HG03342 (cell line): ENCODE measurements at regions not wholly inside any gene's neighbourhood (a gene's known extent, or its start where the extent isn't known, plus 50 kb on each side); places are given as distances from the start of the nearest gene placed in this dataset.
"Not testable (repeated sequence)": the region's sequence is repeated elsewhere in the genome, so short reads cannot be mapped to it uniquely, and the experiment has no call there.

Experiments
- ATAC-seq: cut with Tn5 transposase; IDR thresholded peaks from one replicate; pipeline ENCODE4 v1.9.1; 2021; ENCODE audit warnings: mild to moderate bottlenecking, moderate library complexity; ENCODE audit not compliant: unreplicated experiment

DNA sequence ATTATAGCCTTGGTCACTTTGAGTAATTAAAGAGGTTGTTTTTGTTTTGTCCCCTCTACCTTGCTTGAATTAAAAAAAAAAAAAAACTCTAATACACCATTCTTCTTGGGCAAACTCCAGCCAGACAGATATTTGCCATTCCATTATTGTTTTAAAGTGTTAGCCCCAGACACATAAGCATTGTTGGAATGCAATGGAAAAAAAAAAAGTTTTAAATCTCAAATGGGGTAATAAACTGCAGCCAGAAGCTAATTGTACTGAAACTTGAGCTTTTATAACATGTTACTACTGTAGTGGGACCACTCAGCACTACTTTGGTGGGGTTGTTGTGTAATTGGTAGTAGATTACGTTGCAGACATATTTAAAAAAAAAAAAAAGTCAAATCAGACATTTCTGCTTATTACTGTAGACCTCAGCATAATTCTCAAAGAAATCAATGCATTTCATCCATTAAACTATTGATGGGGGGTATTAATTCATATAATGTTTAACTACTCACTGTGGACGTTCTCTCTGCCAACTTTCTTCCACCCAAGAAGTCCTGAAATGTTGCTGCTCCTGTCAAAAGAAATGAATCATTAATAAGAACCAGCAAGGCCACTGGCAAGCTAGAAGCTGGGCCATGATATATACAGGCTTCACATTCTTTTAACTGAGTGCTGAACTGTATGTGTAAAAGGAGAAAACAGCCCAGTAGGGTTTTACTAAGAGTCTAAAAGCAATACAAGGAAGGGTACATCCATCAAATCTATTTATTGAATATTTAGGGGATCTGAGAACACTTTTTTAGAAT lies 626.6 kb upstream of the SOX9 start:
- no peak for ATAC-seq

DNA sequence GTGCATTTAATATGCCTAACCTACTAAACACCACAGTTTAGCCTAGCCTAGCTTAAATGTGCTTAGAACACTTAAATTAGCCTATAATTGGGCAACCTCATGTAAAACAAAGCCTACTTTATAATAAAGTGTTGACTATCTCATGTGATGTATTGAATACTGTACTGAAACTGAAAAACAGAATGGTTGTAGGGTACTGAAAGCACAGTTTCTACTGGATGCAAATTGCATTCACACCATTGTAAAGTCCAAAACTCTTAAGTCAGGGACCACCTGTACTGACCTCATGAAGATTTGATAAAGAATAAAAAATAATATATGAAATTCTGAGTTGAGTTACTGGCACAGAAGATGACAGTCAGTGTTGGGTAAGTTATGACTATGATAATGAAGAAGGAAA lies 625.4 kb upstream of the SOX9 start:
- no peak for ATAC-seq

DNA sequence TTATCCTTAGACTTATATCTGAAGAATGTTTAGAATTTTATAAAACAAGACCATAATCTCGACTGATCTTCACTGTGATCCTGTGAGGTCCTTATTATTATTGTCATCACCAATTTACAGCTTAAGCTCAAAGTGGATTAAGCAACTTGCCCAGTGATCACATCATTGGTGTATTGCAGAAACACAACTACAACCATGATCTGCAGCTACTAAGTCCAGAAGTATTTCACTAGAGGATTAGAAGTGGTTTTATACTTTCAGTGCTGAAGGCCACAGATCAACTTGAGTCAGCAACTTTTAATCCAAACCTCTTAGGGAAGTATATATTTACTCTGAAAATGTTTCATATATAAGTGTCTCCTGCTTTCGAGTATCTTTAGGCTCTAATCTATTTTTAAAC lies 624.3 kb upstream of the SOX9 start:
- ATAC-seq, result no peak

DNA sequence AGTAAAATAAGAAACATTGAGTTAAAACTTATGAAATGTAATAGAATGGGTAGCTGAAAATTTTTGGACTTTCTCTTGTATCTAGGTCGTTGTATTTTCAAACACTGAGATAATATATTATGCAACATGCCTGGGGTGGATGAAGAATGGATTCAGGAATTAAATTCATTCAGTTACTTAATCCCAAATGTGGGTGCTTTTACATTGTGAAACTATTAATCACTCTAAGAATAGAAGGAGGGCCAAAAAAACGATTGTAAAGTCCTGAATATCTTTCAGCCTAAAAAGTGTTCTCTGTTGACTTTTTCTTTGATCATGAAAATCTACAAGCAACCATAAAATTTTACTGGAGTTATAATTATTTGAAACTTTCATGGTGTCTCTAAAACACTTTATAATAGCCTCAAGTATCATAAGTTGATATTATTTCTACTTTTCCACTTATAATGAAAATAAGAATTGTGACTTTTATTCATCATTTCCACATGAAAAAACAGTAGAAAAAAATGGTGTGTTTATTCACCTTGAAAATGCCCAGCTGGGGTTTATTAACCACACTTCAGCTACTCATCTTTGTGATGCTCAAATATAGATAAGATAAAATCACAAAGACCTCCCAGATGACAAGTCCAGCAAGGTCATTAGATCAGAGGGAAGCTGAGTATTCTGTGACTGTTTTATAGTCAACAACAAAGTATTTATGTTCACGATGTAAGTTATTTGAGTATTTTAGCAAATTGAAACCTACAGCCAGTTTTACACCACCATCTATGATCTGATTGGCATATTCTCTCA lies 619.9 kb upstream of the SOX9 start:
- ATAC-seq, result no peak

DNA sequence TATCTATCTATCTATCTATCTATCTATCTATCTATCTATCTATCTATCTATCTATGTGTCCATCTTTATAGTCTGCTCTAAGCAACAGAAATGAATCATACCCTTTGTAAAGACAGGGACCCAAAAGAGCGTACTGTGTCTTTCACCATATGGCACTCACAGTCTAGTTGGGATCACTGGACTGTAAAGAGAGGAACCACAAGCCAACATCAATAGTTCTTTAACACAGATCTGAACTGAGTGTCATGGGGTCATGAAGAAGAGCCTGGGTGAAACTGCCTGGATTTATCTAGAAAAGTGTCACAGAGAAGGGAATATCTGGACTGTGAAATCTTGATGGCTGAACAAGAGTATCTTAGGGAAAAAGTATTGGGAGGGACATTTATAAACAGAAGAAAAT lies 619.1 kb upstream of the SOX9 start:
- no peak for ATAC-seq

DNA sequence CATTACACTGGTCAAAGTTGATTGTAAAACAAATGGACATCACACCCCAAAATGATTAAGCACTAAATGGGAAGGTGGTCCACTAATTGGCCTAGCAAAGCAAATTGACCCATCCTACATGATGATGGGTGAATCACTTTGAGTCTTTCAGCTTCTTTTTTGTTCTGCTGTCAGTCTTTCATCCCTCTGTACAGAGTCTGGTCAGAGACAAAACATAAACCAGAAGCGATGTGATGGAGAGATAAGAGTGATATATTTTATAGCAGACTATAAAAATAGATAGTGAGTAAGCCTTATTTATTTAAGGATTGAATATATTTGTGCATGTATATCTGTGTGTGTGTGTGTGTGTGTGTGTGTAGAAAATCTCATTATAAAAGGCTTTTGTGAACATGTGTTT lies 618.4 kb upstream of the SOX9 start:
- no peak for ATAC-seq

DNA sequence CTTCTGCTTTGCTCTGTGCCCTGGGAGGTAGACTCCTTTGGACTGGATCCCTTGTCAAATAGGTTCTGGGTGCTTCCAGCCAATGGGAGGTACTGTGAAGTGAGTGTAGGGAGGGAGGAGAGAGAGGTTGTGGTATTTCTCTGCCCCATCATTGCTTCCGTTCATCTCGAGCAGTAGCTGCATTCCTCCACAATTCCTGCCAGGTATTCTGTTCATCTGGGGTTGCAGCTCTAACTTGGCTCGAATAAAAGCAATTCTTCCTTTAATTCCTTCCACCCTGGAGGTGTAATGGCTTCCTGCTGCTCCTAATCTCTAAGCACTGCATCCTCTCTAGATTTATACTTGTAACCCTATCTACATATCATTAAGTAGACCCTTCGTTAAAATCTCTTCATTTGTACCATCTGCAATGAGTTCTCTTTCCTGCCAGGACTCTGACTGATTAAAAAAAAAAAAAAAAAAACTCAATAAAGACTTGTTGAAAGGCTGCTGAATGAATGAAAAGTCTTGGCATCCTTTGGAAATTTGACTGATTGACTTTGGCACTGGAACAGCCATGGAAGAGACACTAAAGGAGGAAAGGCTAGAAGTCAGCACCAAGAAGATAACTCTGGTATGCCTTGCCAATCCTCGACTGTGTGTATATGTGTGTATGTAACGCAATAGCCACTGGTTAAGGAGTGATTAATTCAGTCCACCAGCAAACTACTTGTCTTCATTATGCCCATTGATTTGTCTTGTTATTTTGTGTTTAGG lies 616.9 kb upstream of the SOX9 start:
- ATAC-seq, result no peak

DNA sequence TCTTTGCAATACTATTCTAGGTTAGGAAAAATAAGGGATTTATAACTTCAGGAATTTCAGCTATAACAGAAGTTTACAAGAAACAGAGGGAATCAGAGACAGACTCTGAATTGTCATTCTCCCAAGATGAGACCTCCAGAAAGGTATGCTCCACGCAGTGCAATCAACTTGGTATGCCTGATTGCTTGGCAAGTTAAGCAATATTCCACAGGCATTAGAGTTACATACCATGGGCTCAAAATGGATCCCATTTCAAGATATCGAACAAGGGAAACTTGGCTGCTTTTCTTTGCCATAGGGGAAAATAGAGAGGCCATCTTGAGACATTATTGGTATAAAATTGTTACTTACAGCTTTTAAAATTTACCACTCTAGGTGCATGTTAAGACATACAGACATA lies 615.6 kb upstream of the SOX9 start:
- no peak for ATAC-seq

DNA sequence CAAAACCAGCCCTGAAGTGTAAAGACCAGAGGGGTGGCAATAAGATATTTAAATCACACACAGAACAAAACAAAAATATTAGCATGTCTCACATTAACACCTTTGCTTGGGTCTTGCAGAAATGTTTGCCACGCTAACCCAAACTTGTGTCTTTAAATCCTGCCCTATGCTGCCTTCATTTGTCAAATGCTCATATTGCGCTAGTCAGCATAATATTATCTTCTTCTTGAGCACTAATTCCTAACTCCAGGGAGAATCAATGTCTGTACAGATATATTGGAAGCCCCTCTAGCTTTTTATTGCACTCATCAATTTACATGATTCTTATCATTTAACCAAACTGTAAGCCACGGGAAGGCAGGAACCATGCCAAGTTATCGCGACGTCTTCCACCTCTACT lies 614.8 kb upstream of the SOX9 start:
- no peak for ATAC-seq

DNA sequence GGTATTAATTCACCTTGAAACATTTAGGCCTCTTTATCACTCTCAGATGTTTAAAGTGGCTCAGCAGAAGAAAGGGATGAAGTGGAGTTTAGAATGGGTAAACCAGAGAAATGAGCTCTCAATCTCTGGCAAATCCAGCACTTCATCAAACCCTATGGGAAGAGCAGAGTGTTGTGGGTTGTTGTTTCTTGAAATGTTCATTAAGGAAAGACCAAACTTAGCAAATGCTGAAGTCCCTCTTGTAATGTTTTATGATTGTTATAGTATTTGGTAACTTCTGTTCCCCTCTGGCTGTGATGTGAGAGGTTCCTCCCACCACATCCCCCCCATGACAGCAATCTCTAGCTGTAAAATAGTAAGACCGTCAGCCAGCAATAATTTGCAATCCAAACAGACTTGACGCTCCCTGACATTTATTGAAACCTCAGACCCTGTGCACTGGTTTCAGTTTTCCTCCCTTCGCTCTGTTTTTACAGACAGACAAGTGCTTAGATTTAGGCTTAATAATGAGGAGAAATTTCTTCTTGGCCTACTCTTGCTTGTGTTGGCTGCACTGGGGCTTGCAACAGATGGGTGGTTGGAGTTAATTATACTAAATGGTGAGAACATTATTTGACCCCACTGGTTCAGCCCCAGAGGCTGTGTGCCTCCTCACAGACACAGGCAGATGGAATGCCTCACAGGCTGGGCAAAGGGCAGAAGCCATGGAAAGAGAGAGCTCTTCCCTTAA lies 609.4 kb upstream of the SOX9 start:
- ATAC-seq, result no peak

DNA sequence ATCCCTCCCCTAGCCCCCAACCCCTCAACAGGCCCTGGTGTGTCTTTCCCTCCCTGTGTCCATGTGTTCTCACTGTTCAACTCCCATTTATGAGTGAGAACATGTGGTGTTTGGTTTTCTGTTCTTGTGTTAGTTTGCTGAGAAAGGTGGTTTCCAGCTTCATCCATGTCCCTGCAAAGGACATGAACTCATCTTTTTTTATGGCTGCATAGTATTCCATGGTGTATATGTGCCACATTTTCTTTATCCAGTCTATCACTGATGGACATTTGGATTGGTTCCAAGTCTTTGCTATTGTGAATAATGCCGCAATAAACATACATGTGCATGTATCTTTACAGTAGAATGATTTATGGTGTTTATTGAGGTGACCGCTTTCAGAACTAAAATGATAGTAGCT lies 607.1 kb upstream of the SOX9 start:
- not testable (repeated sequence) for ATAC-seq

DNA sequence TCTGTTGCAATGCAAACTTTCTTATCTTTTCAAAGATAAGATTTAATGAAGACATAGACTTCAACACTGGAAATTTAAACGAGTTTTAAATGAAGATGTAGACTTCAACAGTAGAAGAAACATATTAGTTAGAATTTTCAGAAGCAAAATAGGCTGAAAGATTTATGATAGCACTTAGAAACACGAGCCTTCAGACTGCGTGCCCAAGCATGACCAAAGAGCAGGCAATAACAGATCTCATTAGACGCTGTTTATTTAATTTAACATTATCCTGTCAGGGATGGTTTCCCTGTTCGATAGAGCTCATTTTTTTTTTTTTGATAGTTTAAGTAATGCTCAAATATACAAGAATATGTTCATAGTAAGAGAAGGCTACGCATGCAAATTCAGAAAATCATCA lies 604.7 kb upstream of the SOX9 start:
- no peak for ATAC-seq

DNA sequence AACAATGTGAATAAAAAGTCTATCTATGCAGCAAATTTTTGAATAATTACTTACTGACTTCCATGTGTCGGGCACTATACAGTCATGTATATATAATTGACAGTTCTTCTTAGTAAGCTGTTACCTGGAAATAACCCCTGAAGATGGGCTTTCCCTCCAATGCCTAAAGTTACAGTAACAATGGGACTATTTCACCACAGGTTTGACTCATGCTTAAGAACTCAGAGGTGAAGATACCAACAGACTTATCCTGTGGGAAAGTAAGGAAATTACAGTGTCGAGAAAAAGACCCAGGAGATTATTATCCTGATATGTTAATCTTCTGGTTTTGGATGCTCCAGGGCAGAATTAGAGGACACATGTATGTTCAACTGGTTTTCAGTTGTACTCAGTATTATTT lies 601.5 kb upstream of the SOX9 start:
- ATAC-seq, result no peak

DNA sequence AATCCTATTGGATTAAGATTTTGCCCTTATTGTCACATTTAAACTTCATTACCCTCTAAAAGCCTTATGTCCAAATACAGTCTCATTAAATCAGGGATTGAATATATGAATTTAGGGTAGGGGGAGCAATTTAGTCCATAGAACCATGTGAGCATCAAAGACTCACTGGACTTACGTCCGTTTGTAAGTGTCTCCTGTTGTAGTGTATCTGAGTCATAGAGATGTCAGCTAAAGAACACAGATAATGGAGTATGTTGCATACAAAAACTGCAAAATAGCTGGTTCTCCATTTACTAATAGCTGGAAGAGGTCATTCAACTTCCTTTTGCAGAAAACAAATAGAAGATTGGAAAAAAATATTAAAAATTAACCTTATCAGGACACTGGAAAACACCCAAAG lies 599.1 kb upstream of the SOX9 start:
- no peak for ATAC-seq

DNA sequence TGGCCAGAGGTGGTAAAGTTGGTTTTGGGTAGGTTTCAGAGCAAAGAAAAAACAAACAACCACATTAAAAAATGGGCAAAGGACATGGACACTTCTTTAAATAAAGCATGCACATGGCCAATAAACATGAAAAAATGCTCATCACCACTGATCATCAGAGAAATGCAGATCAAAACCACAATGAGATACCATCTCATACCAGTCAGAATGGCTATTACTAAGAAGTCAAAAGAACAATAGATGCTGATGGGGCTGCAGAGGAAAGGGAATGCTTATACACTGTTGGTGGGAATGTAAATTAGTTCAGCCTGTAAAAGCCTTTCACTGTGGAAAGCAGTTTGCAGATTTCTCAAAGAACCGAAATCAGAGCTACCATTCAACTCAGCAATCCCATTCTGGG lies 598.4 kb upstream of the SOX9 start:
- ATAC-seq, result no peak

DNA sequence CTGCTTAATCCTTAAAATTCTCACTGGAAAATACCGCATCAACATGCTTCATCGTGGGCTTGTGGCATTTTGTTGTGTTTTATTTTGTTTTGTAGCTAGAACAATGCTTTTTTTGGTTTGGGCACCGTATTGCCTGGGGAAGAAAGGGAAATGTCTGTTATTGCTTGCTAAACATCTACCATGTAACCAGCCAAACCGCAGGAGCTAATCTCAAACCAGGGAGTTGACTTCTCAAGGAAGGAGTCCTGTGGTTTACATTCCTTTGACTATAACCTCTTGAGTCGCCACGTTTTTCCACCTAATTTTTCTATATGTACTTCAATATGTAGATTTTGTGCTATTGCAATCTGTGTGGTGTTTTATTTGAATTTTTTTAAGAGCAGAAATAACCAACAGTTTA lies 593.5 kb upstream of the SOX9 start:
- ATAC-seq, result no peak

DNA sequence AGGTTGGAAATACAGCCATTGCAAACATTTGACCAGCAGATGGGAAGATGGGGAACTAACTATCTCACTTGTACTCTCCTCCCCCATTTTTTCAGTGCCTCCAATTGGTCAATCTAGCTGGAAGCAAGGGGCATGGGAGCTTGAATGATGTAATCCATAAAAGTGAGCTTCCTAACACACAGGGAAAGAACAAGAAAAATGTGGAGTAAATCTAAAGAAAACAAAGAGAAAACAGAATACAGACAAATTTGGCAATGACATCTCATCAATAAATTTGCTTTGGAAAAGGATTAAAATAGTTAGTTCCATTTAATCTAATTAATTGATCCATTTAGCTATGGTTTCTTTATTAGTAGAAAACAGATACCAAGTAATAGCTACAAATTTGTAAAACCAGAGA lies 592.6 kb upstream of the SOX9 start:
- ATAC-seq, result no peak

DNA sequence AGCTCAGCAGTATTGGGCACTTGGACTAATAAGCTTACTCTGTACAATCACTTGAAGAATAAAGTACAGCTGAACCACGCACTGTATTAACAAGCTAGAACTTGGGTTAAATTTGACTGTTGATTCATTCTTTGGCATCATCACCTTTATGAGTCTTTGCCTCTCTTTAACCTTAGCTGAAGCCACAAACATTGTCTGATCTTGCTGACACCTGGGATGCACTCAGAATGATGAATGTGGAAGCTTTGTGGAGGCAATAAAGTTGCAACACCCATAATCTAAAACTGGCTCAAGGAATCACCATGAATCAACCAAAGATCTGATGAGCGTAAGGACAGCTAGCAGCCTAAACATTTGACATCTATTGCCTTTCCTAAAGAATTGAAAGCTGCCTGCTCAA lies 590.6 kb upstream of the SOX9 start:
- ATAC-seq, result no peak

DNA sequence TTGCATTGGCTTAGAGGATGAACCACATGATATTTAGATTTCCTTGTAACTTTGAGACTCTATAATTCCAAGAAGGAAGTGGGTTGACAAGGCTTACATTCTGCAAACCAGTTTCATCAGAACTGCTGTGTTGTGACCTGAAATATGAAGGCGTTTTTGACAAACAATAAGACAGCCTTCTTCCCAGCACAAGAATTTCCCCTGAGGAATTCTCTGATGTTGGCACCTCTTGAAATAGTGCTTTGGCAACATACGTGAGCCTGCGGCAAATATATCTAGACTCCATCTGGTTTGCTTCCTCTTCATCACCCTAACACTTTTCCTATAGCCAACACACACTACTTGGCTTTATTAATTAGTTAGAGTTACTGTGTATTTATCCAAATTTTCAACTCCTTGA lies 585.5 kb upstream of the SOX9 start:
- ATAC-seq, result no peak

DNA sequence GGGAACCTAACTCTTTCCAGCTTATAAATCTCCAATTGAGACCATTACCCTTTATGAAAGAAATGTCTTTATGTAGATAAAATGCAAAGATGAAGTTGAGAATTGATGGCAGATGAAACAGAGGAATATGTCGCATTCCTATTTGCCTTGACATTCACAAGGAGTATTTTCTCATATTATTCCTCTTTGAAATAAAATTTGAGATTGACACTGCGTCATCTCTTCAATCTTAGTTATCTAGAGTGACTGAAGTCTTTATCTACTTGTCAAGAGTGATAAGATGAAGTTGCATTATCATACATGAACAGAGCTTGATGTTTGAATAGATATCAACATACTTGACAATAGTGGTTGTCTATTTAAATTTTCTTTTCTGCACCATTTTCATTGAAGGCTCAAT lies 574.4 kb upstream of the SOX9 start:
- no peak for ATAC-seq

DNA sequence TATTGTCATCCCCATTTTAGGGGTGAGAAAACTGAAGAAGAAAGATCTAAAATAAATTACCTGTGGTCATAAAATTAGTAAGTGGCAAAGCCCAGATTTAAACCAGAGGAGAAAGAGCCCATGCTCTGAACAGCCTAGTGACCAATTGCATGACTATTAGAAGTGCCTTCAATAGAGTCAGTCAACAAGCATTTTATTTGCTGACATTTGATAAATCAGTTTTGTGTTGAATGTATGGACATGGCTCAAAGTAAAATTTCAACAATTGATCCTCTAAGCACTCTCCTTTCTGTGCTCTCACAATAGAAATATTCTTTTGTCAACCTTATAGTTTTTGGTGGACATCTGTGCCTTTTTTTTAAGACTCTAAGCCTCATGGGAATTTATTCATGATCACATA lies 572.9 kb upstream of the SOX9 start:
- ATAC-seq, result no peak
